ENCODE measurements at regions not wholly inside any gene's neighbourhood (a gene's known extent, or its start where the extent isn't known, plus 50 kb on each side); places are given as distances from the start of the nearest gene placed in this dataset.

DNA sequence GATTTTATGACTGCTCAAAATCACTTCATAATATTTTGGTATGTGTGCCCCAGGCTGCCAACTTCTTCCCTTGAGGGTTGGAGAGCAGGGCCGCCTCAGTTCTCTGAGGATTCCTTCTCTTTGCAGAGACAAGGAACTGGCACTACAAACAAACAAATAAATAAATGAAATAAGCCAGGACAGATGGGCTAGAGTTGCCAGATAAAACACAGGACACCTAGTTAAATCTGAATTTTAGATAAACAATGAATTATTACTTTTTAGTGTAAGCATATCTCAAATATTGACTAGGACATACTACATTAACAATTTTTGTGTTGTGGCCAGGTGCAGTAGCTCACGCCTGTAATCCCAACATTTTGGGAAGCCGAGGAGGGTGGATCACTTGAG lies 122.5 kb downstream of the FHDC1 start:
- TF ChIP-seq, protein P1, sequence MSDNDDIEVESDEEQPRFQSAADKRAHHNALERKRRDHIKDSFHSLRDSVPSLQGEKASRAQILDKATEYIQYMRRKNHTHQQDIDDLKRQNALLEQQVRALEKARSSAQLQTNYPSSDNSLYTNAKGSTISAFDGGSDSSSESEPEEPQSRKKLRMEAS (IDR thresholded peaks at IDR 0.05), result no peak
- TF ChIP-seq, protein P2, sequence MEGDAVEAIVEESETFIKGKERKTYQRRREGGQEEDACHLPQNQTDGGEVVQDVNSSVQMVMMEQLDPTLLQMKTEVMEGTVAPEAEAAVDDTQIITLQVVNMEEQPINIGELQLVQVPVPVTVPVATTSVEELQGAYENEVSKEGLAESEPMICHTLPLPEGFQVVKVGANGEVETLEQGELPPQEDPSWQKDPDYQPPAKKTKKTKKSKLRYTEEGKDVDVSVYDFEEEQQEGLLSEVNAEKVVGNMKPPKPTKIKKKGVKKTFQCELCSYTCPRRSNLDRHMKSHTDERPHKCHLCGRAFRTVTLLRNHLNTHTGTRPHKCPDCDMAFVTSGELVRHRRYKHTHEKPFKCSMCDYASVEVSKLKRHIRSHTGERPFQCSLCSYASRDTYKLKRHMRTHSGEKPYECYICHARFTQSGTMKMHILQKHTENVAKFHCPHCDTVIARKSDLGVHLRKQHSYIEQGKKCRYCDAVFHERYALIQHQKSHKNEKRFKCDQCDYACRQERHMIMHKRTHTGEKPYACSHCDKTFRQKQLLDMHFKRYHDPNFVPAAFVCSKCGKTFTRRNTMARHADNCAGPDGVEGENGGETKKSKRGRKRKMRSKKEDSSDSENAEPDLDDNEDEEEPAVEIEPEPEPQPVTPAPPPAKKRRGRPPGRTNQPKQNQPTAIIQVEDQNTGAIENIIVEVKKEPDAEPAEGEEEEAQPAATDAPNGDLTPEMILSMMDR (IDR thresholded peaks at IDR 0.05), result no peak
- TF ChIP-seq RAD21 (conservative IDR thresholded peaks at IDR 0.05 in 1 of 2, IDR thresholded peaks at IDR 0.05 in 1 of 2) (no peak), ESRRA (IDR thresholded peaks at IDR 0.05; ENCODE audit: borderline replicate concordance, low read length) (no peak), SREBF2 (IDR thresholded peaks at IDR 0.05) (no peak), POLR2A (IDR thresholded peaks at IDR 0.05; ENCODE audit: low read length) (no peak), RFX5 (IDR thresholded peaks at IDR 0.05) (no peak)
